GM10266 (cell line): ENCODE measurements at regions not wholly inside any gene's neighbourhood (a gene's known extent, or its start where the extent isn't known, plus 50 kb on each side); places are given as distances from the start of the nearest gene placed in this dataset.

Source experiments
- DNase-seq: peaks from one replicate; pipeline ENCODE4 v3.0.0; 2012; ENCODE audit errors: extremely low spot score
- TF ChIP-seq, protein P1 (sequence below): IDR thresholded peaks from 2 replicates; pipeline ENCODE4 v1.5.1; 2012; ENCODE audit warnings: mild to moderate bottlenecking, low read depth; ENCODE audit not compliant: control insufficient read depth, insufficient read depth; ENCODE audit errors: missing control alignments

DNA sequence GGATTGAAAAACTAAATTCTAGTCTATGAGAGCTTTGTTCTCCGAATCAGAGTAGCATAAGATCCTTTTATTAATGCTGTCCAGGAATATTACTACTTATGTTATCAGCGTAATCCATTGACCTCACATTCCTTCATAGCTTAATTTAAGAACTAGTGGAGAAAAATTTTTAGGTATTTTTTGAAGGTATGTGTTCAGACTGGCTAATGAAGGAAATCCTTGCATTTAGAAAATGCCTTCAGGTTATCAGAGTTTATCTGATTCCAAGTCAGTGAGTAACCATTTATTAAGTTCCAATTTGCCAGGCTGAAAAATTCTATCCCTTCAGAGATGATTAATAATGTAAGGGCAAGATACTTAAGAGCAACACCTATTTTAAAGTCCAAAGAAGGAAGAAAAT lies 338.2 kb upstream of the B3GALT2 start:
- TF ChIP-seq, protein P1, sequence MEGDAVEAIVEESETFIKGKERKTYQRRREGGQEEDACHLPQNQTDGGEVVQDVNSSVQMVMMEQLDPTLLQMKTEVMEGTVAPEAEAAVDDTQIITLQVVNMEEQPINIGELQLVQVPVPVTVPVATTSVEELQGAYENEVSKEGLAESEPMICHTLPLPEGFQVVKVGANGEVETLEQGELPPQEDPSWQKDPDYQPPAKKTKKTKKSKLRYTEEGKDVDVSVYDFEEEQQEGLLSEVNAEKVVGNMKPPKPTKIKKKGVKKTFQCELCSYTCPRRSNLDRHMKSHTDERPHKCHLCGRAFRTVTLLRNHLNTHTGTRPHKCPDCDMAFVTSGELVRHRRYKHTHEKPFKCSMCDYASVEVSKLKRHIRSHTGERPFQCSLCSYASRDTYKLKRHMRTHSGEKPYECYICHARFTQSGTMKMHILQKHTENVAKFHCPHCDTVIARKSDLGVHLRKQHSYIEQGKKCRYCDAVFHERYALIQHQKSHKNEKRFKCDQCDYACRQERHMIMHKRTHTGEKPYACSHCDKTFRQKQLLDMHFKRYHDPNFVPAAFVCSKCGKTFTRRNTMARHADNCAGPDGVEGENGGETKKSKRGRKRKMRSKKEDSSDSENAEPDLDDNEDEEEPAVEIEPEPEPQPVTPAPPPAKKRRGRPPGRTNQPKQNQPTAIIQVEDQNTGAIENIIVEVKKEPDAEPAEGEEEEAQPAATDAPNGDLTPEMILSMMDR = no peak
- no peak for DNase-seq

DNA sequence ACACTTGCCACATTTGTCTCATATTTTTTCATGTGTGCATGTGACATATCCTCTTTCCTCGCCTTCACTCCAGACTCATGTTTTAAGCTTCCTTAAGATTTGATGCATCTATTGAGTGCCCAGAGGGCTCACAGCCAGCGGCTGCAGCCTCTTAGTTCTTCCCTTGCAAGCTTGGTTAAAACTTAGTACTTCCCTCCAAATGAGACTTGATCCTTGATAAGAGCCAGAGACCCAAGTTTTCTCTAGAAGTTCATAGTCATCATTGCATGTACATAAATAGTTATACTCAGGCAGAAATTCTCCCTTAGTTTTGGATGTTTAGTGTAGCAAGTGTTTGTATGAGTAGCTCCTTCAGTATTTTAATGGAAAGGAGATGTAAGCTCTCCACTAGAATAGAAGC lies 337.6 kb upstream of the B3GALT2 start:
- DNase-seq = no peak
- TF ChIP-seq, protein P1 = no peak

DNA sequence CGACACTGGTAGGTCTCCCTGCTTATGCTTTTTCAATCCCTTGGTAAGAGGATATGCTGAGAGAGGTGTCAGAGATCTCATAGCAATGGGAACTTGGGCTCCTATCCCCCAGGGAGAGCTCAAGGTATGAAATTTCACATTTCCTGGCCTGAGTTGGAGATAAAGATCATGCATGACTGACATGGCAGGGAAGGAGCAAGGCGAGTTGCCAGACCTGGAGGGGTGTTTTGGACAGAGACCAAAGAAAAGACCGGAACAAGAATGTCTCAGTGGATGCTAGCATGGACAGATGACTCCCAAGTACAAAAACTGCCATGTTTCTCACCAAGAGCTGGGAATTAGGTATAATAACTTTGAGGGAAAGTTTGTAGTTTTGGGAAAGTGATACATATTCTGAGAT lies 334.1 kb upstream of the B3GALT2 start:
- TF ChIP-seq, protein P1 = no peak
- DNase-seq = no peak

DNA sequence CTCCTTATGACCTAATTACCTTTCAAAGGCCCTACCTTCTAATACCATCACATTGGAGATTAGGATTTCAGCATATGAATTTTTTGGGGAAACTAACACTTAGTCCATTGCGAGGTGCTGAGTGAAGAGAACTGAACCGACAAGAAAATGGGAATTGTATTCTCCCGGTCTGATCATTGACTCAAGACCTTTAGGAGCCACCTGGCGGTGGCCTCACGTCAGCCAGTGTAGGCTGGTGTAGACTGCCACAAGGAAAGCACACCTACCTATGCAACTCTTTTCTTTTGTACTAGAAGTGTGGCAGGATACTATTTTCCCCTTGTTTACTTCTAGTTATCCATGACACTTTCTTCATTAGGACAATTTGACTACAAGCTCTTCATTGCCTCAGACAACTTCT lies 333.5 kb upstream of the B3GALT2 start:
- TF ChIP-seq, protein P1 = no peak
- DNase-seq = no peak

DNA sequence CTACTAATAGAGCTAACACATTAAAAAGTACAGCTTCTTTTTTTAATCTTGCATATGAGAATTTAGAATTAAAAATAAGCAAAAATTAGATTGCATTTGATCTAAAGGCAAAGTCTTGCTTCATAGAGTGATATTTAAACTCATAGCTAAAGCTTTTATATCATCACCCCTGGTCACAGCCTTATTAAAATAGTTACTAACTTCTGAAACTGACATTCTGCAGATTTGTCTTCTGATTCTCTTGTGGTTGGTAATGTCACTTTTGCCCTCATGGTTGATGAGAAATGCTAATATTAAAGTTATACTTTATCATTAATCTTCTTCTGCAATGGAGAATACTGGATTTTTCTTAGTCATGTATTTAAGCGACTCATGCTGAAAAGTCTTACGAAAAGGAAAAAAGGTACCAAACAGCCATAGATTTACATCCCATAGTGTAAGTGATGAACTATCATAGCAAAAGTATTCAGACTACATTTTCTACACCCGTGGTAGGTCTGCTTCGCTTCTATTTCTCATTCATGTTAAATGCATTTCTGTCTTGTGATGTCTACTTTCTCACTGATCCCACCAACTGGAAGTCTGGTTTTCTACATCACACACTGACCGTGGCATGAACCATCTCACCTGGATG lies 330.5 kb upstream of the B3GALT2 start:
- TF ChIP-seq, protein P1 = no peak

DNA sequence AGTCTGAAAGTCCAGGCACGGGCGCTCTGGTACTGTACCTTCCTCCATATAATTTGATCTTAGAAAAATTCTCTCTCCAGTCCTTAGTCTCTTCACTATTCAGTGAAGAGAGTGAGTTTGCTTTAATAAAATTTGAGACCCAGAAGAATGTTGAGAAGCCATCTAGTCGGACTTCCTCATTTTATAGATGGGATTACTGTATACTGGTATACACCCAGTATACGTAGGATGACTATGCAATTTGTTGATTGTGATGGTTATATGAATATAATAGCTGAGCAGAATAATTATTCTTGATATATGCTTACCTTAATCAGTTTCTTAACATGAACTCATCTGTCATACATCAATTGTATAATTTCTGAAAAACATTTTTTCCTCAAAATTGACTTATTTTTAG lies 328.0 kb upstream of the B3GALT2 start:
- TF ChIP-seq, protein P1 = no peak
- no peak for DNase-seq

More for the DNA sequence above, 330.5 kb upstream of the B3GALT2 start:
- no peak for DNase-seq

DNA sequence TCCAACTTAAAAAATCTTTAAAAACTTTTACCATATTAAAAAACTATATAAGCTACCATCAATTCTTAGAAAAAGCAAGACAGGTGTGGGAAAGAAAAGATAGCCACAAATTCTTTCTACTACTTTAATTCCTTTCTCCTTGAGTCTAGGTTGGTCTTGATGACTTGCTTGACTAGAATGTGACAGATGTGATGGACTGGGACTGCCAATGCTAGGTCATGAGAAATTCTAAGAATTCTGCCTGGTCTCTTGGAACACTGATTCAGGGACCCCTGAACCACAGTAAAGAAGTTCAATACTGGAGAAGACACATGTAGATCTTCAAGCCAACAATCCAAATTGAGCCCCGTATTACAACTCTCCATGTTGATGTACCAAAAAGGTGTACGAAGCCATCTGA lies 326.6 kb upstream of the B3GALT2 start:
- DNase-seq = no peak

More for the DNA sequence above, 326.6 kb upstream of the B3GALT2 start:
- TF ChIP-seq, protein P1 = no peak
